NB4 (cell line): ENCODE measurements at regions not wholly inside any gene's neighbourhood (a gene's known extent, or its start where the extent isn't known, plus 50 kb on each side); places are given as distances from the start of the nearest gene placed in this dataset.

Experiments
- DNase-seq: peaks from one replicate; pipeline ENCODE4 v3.0.0; 2010; ENCODE audit warnings: low read depth
- H3K4me3 ChIP-seq: one replicate; pipeline ENCODE4 v1.5.1; 2011; ENCODE audit warnings: mild to moderate bottlenecking, low read depth, low read length, moderate library complexity
- CTCF ChIP-seq: IDR thresholded peaks from one replicate; pipeline ENCODE4 v1.5.1; 2012; ENCODE audit warnings: low read depth, low read length
- MAX ChIP-seq: IDR thresholded peaks from 2 replicates; pipeline ENCODE4 v1.6.1; 2011; ENCODE audit warnings: low read depth, low read length
- MYC ChIP-seq: IDR thresholded peaks from 2 replicates; pipeline ENCODE4 v1.6.1; 2011; ENCODE audit warnings: low read depth, low read length
- POLR2A ChIP-seq: IDR thresholded peaks from 2 replicates; pipeline ENCODE4 v1.6.1; 2011; ENCODE audit warnings: mild to moderate bottlenecking; ENCODE audit not compliant: insufficient read length; ENCODE audit errors: extremely low read depth

- H3K4me3 ChIP-seq: no peak overlapping the region
- no peak for DNase-seq
- TF ChIP-seq POLR2A (no peak), MYC (no peak), MAX (no peak), CTCF (no peak)
Observed at GRCh38 chr6:110548110-110548847, 71.9 kb upstream of the SLC22A16 start.

GRCh38 chr6:110547266-110547964 is 71.0 kb upstream of the SLC22A16 start:
- DNase-seq: no peak
- no peak overlapping the region for H3K4me3 ChIP-seq
- TF ChIP-seq MAX: no peak
- TF ChIP-seq POLR2A: no peak
- no peak for TF ChIP-seq CTCF

- no peak for DNase-seq
- no peak overlapping the region for H3K4me3 ChIP-seq
Observed at GRCh38 chr6:110545081-110545872, 68.9 kb upstream of the SLC22A16 start.

GRCh38 chr6:110544472-110544871 is 68.1 kb upstream of the SLC22A16 start:
- no peak for TF ChIP-seq MAX
- no peak for TF ChIP-seq MYC
- no peak for TF ChIP-seq POLR2A
- H3K4me3 ChIP-seq: no peak overlapping the region
- DNase-seq: no peak

More at GRCh38 chr6:110545081-110545872, 68.9 kb upstream of the SLC22A16 start:
- TF ChIP-seq MYC (no peak), POLR2A (no peak), MAX (no peak), CTCF (no peak)

GRCh38 chr6:110543106-110543505 is 66.7 kb upstream of the SLC22A16 start:
- DNase-seq: no peak
- no peak overlapping the region for H3K4me3 ChIP-seq
- TF ChIP-seq MAX: no peak
- no peak for TF ChIP-seq POLR2A
- TF ChIP-seq CTCF: no peak
- no peak for TF ChIP-seq MYC
